CMK (cell line): ENCODE measurements at regions not wholly inside any gene's neighbourhood (a gene's known extent, or its start where the extent isn't known, plus 50 kb on each side); places are given as distances from the start of the nearest gene placed in this dataset.

Source experiments
- DNase-seq: peaks from one replicate; pipeline ENCODE4 v3.0.0-alpha.2; 2010; ENCODE audit warnings: low read depth

DNA sequence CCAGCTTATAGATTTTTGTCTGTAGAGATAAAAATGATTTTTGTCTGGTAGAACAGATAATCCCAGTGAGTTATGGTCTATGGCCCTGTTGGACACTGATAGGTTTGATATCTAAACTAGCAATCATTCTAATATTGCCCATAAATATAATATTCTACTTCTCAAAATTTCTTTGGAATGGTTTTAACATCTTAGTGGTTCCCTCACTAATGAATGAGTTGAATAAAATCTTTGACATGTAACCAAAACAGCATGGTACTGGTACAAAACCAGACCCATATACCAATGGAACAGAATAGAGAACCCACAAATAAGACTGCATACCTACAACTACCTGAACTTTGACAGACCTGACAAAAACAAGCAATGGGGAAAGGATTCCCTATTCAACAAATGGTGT is 219.7 kb downstream of the SEC61B start:
- no peak for DNase-seq

DNA sequence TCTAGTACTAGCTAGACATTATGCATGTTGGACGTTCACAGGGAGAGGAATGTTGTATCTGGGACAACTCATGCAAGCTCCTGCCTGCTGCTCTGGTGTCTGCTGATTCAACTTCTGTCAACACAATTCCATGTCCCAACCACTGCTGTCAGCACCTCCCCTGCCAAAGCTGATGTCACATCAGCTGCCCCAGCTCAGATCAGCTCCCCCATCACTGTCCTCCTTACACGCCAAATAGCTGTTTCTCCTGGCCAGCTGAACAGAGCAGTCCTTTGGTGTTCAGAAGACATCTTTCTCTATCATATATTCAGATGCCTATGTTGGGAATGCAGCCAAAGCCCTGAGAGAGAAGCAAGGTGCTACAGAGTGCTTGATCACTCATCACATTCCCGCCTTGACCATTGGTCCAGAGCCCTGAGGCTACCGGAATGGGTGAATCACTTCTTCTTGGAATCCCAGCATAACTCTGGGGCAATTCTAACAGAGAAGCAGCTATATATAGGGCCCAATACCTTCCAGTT is 223.3 kb downstream of the SEC61B start:
- DNase-seq: no peak

DNA sequence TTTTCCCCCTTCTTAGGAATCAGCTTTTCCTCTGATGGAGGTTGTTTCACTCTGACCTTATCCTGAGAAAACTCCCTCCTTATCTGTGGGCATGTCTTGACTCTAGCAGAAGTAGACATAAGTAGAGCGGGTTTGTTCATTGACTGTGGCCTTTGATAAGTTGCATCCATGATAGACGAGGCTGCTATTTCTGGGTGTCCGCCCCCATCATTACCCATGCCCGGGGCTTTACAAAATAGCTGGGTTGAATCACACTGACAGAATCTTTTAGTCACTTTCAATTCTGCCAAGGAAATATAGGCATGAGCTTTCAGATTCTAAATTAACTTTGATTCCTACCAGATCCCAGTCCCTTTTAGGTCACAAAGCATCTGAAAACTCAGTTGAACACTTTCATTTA is 223.8 kb downstream of the SEC61B start:
- no peak for DNase-seq

DNA sequence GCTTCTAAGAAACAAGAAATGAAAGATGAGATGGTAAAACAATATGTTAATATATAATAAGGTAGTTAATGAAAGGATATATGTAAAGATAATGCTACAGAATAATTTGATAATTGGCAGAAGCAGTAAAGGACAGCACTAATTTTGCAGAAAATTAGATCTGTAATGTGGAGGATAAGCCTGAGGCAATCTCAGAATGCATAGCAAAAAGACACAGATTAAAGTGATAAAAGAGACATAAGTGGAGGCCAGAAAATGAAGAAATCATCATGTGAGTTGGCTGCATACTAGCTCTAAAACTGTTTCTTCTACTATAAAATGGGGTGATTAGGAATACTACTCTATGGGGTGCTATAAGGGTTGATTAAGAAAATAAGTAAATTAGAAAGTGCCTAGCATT is 225.9 kb downstream of the SEC61B start:
- no peak for DNase-seq

DNA sequence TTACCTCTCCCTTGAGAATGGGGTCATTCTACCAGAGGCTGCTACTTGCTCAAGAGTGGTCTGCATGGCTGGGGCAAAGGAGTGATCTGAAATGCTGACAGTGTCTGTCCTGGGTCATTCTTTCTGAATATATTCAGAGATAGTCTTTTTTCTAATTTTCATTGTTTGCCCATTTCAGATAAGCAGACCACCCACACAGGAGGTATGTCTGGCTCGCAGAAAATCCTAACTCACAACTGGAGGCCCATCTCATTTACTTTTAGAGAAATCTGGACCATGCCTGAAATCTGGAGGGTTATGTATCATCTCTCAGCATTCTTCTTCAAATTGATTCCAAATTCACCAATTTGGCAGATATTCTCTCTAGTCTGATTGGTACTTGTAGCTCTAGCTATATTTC is 227.6 kb downstream of the SEC61B start:
- no peak for DNase-seq

DNA sequence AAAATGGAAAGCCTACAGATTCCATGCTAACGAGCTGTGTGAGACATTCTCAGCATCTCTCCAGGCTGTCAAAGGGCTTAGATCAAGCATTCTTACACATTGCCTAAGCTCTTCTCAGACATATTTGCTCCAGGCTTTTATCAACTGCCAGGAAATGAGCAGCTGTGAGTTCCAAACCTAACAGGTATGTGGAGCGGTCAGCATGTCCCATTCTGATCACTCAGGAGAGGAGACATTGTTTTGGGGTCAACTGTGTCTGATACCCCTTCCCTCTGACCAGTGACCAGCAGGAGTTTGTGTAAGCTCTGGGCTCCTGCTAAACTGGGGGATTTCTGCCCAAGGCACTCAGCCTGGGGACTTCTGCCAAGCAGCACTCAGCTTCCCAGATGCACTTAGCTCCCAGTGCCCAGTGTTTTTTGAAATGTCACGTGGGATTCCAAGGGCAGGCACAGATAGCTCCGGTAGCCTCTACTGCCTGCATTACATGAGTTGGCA is 229.1 kb downstream of the SEC61B start:
- no peak for DNase-seq

DNA sequence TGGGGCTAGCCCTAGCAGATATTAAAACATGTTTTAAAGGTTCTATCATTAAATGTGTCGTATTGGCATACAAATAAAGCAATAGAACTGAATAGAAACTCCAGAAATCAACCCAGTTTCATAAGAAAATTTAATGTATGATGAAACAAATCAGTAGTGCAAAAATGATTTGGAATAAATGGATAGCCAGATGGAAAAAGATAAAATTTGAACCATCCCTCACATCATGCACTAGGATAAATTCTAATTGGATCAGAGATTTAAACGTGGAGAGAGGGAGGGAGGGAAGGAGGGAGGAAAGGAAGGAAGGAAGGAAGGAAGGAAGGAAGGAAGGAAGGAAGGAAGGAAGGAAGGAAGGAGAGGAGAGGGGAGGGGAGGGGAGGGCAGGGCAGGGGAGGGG is 235.3 kb downstream of the SEC61B start:
- no peak for DNase-seq

DNA sequence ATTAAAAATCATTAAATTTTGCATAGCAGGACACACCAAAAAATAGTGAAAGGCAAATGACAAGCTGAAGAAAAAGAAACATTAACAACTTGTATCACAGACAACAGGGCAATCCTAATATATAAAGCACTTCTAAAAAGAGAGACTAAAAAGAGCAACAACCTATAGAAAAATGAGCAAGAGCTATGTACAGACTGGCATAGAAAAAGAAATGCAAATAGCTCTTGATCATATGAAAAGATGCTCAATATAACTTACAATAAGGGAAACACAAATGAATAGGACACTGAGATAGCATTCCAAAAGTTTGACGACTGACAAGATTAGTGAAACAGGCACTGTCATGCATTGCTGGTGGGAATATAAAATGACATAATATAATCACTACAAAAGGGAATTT is 235.9 kb downstream of the SEC61B start:
- no peak for DNase-seq

DNA sequence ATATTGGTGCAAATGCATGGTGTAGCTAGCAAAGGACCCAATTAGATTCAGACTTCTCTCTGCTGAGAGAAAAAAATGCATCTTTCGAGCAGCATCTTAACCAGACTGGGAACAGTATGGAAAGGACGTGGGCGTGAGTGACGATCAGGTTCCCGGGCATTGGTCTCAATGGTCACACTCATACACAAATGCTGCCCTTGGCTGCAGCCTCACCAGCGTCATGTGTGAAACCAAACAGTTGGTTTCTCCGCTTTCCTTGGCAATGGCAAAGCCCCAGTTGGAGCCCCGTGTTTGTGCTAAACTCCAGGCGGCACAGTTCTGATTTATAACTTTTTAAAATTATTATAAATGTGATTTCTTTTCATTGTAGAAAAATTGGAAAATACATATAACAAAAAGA is 237.8 kb downstream of the SEC61B start:
- no peak for DNase-seq

DNA sequence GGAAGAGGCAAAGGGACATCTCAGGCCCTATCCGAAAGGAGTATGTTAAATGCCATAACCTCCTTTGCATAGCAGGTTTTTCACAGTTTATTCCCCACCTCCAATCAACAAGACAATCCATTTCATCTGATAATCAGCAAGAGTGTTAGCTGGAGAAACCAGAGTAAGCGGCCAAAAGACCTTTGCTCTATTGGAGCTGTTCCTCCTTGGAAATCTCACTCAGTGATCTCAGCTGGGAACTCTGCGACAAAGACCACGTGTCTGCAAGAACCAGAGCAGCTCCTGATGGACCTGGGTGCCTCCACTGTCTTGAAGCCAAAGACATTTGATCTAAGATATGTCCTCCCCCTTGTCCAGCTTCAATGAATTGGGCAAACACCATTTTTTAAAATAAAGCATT is 241.0 kb downstream of the SEC61B start:
- no peak for DNase-seq

DNA sequence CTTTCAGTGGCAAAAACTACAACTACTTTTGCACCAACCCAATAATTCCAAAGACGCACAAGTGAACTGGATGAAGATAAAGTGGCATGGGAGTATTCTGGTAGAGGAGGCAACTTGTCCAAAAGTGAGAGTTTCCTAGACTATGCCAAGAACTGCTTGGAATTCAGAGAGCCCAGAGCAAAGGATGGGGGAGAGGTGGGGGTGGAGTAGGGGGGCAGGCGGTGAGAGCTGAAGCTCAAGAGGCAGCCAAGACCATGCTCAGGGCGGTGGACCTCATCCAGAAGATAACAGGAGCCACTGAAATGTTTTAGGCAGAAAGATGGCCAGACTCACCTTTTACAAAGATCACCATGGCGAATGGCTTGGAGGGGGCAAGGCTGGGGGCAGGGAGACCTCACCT is 242.5 kb downstream of the SEC61B start:
- DNase-seq: no peak

DNA sequence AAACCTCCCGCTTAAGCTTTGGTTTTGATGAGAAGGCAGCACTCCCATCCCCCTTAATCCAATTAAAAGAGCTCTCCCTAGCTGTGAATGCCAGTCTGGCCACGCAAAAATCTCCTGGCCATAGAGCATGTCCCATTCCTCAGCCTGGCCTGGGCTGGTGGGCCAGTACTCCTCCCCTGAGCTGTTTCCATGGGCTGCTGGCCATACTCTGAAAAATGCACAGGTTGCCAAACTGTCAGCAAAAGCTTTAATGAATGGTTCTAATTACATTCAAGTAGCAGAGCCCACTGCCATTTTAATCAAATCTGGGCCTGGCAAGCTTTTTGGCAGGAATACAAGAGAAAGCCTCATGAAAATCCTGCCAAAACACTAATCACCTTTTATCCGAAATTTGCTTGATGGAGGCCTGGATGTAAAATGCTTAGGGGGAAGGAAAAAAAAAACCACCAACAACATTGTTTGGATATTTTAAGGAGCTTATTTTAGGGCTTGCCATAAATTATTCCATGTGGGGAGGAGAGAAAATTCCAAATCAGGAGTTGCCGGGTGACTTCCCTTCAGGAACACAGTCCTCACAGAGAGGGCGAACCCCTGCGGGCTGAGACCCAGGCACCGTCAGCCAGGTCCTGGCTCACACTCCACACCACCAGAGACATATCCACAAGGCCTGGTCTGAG is 243.3 kb downstream of the SEC61B start:
- DNase-seq: no peak

DNA sequence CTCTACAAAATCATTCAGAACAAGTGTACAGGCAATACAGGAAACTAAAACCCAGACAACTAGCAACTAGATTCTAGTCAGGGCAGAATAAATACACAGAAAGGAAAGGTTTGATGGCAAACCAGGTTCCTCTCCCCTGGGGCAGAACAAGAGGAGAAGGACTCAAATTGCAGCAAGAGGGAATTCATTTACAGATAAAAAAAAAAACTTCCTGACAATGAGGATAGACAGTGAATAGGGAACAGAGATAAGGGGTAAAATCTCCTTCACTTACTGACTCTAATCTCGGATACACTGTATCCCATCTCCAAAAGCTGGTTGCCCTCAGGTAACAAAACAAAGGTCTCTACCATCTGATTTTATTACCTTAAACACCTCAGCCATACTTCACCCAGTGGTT is 244.0 kb downstream of the SEC61B start:
- DNase-seq: no peak

DNA sequence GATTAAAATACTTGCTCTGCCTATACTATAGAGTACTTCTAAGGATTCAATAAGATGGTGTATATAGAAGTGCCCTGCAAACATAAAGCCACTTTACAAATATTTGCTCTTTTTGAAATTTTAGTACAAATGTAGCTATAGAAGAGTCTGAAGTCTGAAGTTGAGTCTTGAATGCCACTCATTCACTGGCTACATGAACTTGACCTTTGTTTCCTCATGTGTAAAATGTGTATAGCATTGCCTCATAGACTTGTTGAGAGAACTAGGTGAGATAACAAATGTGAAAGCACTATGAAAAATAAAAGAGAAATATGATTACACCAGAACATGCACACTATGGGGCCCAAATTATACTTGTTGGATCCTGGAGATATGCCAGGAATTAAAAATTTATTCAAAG is 244.7 kb downstream of the SEC61B start:
- DNase-seq: no peak

DNA sequence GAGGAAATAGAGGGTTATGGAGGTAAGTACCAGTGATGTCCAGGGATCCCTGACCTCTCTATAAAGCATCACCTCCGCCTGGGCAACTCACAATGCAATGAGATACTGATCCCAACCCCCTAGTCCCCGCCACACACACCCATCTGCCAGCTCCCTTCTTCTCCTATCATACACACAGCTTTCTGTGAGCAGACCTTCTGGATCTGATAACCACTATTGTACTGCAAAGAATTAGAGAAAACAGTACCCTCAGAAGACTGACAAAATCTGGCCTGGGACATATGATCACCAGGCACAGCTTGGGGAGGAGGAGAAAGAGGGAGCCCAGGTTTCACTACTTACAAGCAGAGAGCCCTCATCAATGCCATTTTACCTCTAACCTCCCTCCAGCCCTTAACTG is 249.0 kb downstream of the SEC61B start:
- no peak for DNase-seq

DNA sequence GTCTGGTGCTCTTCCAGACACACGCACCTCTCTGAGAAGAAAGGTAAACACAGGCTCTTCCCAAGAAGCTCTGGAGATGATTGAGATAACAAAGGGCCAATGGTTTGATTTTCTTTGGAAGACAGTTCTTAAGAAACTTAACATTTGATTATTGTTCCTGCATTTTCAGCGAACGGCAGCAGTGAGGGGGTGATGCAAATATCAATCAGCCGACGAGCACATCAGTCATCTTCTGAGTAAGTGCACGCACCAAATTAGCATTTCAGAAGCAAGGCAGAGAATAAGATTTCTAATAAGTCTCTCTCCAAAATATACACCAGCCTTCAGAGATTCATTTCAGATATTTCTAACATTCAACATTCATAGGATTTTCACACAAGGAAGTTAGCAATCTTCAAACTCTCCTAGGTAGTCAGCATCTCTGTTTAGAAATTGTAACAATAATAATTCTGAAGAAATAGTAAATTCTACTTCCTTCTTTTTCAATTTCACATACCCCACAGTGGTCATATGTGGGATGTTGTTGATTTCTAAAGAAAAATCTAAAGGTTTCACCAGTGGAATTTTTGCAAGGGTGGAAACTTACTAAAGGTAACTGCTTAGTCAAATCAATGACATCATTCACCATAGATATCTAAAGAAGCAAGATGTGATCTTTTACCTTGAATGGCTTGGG is 250.3 kb downstream of the SEC61B start:
- DNase-seq: no peak

DNA sequence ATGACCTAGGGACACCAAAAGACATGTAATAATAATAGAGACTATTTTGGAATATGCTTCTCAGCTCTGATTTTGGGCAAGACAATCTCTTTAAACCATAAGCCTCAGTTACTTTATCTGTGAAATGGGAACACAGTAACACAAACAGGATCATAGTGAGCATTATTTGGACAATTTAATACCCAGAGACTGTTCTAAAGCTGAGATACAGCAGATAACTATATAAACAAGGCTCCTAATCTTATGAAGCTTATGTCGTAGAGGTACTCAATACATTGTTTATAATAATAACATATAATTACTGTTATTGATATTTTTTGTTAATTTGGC is 250.8 kb downstream of the SEC61B start:
- no peak for DNase-seq

DNA sequence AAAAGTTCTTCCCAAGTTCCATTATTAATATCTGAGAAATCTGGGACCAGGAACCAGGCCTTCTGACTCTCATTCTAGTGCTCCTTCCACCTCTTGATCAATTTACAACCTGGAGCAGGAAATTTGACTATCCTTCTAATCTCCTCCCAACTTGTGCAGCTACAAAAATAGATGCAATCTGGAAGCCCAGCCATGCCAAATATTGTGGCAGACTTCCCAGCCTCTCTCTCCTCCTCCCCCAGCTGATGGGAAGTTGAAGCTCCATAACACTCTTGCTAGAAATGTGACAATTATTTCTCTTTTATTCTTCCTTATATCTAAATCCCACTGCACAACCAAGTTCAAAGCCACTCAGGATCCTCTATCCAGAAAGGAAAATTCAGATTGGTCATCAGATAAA is 252.1 kb downstream of the SEC61B start:
- no peak for DNase-seq

DNA sequence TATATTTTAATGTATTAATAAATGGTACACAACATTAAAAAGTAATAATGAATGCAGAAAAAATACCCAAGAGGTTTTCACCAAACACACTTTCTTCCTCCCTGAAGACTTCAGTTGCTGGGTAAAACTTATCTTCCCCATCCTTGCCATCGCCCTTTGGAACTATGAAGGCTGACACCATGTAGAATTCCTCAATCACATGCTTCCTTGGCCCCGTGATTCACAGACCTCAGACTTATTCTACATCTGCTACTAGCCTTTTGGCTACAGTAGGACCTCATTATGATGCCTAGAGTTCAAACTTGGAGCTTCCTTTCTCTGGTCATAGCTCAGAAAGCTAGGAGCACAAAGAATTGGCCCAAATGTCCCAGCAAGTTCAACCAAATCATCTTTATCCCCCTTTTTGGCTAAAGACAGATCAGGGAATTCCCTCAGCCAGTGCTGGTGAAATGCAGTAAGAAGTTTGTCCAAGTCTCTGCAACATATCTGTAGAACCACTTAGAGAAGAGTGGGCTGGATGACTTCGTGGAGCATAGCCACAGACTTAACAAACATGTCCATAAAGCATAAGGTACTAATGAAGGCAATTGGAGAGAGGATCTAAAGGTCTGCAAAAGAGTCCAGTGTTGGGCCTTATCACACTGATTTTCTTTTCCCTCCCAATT is 253.5 kb downstream of the SEC61B start:
- no peak for DNase-seq

DNA sequence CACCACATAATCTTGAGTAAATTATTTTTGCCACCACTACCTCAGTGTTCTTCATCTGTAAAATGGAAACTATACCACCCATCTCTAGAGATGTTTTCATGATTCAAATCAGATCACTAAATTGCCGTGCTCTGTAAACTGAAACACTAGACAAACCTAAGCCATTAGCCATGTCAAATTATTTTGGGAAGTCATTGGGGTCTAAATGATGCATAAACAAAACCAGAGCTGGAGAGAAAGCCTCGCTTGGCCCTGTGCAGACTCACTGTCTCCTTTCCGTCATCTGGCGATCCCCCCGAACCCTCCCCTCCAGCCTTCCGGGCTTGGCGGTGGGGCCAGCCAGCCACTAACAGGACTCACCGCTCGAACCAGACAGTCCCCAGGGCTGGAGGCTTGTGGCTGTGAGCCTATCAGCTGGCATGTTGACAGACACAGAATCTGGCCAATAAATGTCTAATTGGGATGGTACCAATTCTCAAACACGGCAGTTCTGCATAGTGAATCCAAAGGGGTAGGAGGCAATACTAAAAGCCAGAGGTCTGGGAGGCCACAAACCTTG is 256.5 kb downstream of the SEC61B start:
- DNase-seq: no peak

DNA sequence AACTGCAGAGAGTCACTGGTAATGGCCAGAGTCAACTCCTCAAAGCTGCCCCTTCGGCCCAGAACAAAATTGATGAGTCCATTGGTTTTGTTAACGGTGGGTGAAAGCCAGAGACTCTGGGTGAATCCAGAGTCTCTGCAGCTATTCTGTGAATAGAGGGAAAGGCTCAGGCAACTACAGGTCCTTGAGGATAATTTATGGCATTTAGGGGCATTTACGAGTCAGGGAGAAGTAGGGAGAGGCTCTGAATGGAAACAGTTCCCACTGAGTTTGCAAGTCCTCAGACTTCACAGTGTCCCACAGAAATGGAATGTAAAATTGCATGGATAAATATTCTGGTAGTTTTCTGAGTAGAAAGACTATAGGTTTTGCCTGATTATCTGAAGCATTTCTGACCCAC is 257.8 kb downstream of the SEC61B start:
- DNase-seq: no peak

DNA sequence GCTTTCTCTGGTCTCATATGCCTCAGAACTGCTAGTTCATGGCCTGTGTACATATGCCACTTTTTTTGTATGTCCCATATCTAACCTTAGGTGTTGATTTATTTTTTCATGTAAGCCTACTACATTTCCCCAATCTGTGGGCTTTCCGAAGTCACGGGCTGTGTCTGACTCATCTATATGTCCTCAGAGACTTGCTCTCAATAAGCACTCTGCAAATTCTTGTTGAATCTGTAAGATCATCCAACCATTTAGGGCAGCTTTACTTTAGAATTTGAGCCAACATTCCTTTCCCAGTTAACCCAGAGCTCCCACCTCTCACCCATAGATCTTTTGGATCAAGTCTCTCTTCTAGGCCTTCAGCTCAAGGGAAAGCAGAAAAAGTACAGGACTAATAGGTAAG is 263.4 kb downstream of the SEC61B start:
- no peak for DNase-seq

DNA sequence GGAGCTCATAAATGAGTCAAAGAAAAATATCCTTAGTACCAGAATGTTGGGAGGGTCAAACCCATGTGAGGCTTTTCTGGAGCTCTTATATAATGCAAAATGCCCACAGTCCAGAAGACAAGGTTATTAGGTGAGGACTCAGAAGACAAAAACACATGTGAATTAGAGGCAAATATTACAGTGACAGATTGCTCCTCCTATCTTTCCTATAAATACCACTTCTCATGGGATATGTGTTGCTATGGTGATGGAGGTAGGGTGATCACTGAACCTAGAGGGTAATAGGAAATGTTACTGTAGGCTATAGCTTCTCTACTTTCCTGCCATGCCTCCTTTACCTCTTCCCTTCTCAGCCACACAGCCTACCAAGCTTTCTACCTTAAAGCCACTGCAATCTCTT is 264.6 kb downstream of the SEC61B start:
- DNase-seq: no peak
